GM19463 (cell line): ENCODE measurements at regions not wholly inside any gene's neighbourhood (a gene's known extent, or its start where the extent isn't known, plus 50 kb on each side); places are given as distances from the start of the nearest gene placed in this dataset.
"Not testable (repeated sequence)": the region's sequence is repeated elsewhere in the genome, so short reads cannot be mapped to it uniquely, and the experiment has no call there.

Experiments used
- ATAC-seq: cut with Tn5 transposase; IDR thresholded peaks from one replicate; pipeline ENCODE4 v1.9.1; 2021; ENCODE audit warnings: mild to moderate bottlenecking, moderate library complexity; ENCODE audit not compliant: unreplicated experiment

DNA sequence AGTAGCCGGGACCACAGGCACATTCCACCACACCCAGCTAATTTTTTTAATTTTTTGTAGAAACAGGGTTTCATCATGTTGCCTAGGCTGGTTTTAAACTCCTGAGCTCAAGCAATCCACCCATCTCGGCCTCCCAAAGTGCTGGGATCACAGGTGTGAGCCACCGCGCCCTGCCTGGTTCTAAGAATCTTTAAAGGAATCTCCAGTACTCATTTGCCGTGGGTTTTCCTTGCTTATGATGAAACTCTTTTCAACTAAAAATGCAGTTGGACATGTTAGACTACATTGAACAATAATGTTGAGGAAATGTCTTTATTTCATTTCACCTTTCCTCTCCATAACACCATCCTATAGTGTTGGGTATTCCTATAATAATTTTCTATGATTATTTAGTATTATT lies 121.6 kb downstream of the ZNF281 start:
- no peak for ATAC-seq

DNA sequence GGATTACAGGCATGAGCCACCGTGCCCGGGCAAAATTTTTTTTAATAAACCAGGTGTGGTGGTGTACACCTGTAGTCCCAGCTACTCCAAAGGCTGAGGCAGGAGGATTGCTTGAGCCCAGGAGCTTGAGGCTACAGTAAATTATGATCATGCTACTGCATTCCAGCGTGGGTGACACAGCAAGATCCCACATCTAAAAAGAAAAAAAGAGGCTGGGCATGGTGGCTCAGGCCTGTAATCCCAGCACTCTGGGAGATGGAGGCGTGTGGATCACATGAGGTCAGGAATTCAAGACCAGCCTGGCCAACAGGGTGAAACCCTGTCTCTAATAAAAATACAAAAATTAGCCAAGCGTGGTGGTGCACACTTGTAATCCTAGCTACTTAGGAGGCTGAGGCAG lies 125.6 kb downstream of the ZNF281 start:
- not testable (repeated sequence) for ATAC-seq

DNA sequence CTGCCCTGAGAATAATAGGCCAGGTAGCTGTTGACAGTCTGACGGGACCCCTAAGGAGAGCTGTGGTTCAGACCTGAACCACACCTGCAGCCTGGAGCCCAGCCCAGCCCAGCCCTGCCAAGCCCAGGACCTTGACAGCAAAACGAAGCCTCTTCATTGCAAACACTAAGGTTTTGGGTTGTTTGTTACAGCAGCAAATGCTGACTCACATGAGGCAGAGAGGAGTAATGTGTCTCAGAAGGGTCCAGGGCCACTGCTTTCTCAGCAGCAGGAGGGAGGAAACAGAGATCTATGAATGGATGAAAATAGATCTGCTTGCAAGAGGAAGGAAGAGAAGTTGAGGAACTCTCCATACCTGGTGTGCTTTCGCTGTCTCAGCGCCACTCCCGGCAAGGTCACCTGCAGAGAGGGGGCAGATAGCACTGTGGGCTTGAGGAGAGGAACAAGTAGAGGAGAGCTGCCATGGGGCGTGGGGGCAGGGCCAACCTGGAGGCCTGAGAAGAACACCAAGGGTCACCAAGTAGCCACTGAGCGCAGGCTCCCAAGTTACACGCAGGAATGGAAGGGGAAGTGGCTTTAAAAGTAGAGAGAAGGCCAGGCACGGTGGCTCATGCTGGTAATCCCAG lies 127.2 kb downstream of the ZNF281 start:
- no peak for ATAC-seq

DNA sequence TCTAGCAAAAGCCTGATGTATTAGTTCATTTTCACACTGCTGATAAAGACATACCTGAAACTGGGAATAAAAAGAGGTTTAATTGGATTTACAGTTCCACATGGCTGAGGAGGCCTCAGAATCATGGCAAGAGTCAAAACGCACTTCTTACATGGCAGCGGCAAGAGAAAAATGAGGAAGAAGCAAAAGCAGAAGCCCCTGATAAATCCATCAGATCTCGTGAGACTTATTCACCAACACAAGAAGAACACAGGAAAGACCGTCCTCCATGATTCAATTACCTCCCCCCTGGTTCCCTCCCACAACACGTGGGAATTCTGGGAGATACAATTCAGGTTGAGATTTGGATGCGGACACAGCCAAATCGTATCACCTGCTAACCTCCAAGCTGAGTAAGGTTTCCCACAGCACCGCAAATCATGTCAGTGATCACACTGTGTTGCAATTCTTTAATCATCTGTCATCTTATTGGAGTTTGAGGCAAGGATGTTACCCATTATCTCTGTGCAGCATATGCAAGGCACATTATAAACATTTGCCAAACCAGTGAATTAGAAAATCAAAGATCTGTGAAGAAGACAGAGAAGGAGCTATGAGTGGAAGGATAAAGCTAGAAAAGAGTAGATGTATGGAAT lies 128.5 kb downstream of the ZNF281 start:
- no peak for ATAC-seq

DNA sequence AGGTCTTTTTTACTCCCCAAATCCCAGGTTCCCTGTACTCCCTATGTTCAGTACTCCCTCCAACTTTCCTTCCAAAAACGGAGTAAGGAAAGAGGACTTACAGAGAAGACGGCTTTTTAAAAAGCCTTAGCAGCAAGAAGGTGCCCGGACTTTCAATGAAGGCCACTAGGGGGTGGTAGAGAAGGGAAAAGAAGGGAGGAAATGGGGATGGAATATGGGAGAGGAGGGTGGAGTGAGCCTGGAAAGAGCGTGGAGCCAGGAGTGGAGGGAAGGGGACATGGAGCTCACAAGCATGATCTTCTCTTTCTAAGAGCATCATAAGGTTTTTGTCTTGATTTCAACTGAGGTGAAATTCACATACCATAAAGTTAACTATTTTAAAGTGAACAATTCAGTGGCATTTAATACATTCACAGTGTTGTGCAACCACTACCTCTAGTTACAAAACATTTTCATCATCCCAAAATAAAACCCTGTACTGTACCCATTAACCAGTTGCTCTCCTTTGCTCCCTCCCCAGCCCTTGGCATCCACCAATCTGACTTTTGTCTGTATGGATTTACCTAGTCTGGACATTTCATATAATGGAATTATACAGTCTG lies 129.9 kb downstream of the ZNF281 start:
- no peak for ATAC-seq

DNA sequence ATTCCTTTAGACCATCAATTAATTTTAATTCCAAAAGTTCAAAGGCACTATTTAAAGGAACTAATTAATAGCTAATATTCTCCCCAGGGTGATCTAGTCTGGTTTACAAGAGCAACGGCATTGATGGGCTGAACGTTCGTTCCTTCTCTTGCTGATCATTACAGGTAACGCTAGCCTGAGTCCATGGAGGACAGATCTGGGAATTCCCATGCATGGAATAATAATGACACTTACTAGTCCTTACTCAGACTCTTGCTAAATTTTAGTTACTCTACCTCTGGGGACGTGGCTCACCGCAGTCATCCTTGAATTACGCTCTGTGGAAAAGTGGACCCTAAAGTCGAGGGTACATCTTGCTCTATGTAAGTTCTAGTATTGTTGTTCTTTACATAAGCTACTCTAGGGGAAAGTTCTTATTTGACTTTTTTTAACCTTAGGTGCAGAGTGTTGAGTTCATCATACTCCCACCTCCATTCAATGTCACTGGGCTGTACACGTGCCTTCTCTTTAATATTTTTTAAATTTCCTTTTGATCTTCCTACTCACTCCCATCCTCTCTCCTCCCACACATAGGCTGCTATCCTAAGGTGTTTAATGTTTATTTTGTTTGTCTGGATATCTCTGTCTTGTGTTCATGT lies 133.9 kb downstream of the ZNF281 start:
- ATAC-seq, result no peak

DNA sequence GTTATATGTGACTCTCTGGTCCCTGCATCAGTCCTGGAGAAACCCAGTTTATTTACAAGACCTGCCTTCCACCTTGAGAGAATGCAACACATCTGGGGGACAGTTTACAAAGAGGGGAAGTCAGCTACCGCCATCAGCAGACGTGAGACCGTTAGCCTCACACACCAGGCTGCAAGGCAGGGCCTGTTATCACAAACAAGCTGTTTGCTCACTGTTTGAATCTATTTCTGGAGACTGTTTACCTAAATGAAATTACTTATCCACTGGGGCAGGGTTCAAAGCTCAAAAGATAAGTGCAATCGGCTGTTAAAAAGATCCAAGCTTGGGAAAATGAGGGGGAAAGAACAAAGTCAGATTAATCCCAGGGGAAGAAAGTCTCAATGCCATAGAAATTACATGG lies 134.4 kb downstream of the ZNF281 start:
- no peak for ATAC-seq

DNA sequence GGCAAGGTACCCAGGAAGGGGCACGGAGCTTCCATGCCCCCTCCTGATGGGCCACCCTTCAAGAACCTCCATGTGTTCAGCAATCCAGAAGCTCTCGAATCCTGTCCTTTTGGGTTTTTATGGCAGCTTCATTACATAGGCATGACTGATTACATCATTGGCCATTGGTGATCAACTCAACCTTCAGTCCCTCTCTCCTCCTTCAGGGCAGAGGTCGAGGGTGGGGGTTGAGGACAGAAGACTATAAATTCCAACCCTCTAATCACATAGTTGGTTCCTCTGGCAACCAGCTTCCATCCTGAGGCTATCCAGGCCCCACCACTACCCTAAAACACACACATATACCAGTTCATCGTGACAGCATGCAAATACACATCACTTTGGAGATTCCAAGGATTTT lies 135.7 kb downstream of the ZNF281 start:
- ATAC-seq, result no peak

GRCh38 chr1:200272481-200273068 lies 137.3 kb downstream of the ZNF281 start:
- no peak for ATAC-seq

GRCh38 chr1:200269256-200269655 lies 140.6 kb downstream of the ZNF281 start:
- no peak for ATAC-seq

GRCh38 chr1:200267937-200268336 lies 141.9 kb downstream of the ZNF281 start:
- no peak for ATAC-seq

DNA sequence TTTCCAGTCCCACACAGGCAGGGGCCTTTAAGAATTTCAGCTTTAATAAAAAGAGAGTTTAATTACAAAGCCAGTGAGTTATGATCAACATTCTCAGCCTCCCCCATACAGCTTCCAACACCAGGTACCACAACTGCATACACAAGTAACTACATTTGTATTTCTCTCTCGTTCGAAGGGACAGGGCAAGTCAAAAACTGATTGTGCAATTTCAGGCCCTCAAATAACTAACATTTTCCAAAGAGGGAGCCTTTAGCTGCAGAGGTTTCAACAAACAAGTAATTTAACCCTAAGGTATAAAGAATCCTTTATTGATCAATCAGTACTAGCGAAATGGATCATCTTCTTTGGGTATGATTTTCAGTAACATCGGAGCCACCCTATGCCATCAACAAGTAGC lies 142.4 kb downstream of the ZNF281 start:
- no peak for ATAC-seq

- ATAC-seq, result no peak
Observed at GRCh38 chr1:200266871-200267270, 143.0 kb downstream of the ZNF281 start.

- no peak for ATAC-seq
Observed at GRCh38 chr1:200265881-200266280, 144.0 kb downstream of the ZNF281 start.

DNA sequence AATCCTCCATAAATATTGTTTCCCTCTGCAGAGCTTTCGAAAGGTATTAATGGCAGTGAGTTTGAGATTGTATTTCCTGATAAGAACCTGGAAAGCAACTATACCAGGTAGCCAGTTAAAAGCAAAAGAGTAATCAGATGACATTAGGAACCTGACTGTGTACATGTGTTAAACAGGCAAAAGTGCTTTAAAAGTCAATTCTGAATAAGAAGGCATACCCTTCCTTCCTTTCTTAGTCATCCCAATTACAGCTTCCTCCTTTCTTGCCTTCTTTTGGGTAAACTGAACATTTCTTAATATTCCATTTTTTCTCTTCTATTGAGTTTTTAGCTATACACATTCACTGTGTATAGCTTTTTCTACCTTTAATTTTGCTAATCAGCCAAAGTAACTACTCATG lies 144.7 kb downstream of the ZNF281 start:
- ATAC-seq, result no peak

DNA sequence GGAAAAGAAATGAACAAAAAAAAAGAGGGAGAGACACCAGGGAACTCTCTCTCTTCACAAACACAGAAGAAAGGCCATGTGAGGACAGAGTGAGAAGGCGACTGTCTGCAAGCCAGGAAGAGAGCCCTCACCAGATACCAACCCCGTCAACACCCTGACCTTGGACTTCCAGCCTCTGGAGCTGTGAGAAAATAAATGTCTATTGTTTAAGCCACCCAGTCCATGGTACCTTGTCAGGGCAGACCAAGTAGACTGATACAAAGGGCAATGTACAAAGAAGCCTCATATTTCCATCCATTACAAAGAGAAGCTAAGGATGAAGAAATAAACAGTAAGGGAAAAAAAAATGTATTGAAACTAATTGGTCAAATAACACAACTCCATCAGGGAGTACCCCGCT lies 146.6 kb downstream of the ZNF281 start:
- no peak for ATAC-seq

DNA sequence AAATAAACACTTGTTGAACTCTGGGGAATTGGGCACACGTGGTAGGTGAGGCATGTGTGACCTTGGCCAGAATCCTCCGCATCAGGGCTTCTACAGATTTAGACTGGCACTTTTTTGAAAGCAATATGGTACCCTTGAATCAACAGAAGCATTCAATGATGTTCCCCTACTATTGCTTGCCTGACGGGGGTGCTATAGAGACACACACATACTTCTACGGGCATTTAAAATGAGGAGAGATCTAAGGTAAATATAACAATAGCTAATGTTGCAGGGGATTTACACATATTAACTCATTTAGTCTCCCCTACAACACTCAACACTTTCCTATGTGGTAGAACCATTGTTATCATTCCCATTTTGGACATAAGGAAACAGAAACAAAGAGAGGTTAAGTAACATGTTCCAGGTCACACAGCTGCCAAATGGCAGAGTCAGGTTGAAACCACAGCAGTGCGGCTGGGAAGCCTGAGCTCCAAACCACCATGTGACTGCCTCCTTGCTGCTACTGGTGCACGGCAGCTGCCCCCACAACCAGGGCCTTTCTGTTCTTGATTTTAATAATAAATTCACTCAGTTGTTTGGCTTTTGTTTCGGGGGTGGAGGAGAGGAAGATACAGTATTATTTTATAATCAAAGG lies 147.4 kb downstream of the ZNF281 start:
- ATAC-seq, result peak; percentile 89

- no peak for ATAC-seq
Observed at GRCh38 chr1:200260597-200261335, 149.1 kb downstream of the ZNF281 start.

DNA sequence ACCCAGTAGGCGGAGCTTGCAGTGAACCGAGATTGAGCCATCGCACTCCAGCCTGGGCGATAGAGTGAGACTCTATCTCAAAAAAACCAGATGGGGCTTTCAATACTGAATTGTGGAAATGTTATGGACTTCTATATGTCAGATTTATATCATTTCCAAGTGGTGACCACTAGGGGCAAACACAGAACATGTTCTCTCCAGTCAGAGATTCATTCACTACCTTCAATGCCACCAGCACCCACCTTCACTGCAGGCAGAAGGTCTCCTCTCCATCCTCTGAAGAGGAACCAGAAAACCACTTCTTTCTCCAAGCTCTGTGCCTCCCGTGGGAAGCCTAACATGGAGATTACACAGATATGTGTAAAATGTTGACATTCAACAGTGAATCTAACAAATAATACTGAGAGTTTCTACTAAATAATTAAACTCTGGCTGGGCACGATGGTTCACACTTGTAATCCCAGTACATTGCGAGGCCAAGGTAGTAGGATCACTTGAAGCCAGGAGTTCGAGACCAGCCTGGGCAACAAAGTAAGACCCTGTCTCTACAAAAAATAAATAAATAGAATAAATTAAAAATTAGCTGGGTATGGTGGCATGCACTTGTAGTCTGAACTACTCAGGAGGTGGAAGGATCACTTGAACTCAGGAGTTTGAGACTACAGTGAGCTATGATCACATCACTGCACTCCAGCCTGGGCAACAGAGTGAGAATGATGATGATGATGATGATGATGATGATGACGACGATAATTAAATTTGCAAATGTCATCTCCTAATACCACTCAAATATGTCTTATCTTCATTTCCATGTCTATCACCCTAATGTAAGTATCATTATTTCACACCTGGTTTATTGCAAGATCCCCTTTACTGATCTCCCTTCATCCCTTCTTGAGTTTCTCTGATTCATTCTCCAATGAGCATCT lies 151.1 kb downstream of the ZNF281 start:
- peak; percentile 46 for ATAC-seq
